Stomach (tissue), 4 donors: ENCODE measurements at regions not wholly inside any gene's neighbourhood (a gene's known extent, or its start where the extent isn't known, plus 50 kb on each side); places are given as distances from the start of the nearest gene placed in this dataset.

Experiments used
- CTCF ChIP-seq, 7 experiments: fragments of 450-650 bp in 4 of 7; fragments of 200-600 bp in 3 of 7; sonication (generic) in 3 of 7; IDR thresholded peaks; one replicate each; pipeline ENCODE4 v1.5.1; 2016 to 2019; ENCODE audit warnings: antibody characterized with exemption in 7 of 7, control low read depth in 2 of 7, mild to moderate bottlenecking in 1 of 7
- EP300 ChIP-seq: sonication (generic); formaldehyde crosslinking; IDR thresholded peaks from one replicate; pipeline ENCODE4 v1.6.1; 2017; ENCODE audit warnings: antibody characterized with exemption
- POLR2A ChIP-seq, 4 donors: fragments of 450-650 bp; IDR thresholded peaks; one replicate each; pipeline ENCODE4 v1.6.1; 2016; ENCODE audit warnings: antibody characterized with exemption in 4 of 4, control low read depth in 2 of 4, mild to moderate bottlenecking in 1 of 4, moderate library complexity in 1 of 4

DNA sequence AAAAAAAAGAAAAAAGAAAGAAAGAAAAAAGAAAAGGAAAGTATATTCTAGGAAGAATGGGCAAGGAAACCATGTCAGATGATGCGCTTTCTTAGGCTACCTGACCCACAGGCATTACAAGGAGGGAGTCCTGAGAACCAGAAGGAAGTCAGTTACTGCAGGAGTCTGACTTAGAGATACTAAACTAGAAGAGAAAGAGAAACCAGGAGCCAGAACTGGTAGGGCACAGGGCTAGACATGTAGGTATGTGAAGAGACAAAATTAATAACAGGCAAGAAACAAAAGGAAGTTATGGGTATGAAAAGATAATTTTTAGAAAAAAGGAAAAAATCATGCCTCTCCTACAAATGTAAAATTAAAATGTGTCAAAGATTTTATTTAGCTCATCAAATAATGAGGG lies 63.3 kb upstream of the LRRN1 start:
- TF ChIP-seq CTCF (IDR thresholded peaks at IDR 0.05) (no peak), POLR2A (IDR thresholded peaks at IDR 0.05) (no peak), EP300 (no peak)
